ENCODE measurements at regions not wholly inside any gene's neighbourhood (a gene's known extent, or its start where the extent isn't known, plus 50 kb on each side); places are given as distances from the start of the nearest gene placed in this dataset.

DNA sequence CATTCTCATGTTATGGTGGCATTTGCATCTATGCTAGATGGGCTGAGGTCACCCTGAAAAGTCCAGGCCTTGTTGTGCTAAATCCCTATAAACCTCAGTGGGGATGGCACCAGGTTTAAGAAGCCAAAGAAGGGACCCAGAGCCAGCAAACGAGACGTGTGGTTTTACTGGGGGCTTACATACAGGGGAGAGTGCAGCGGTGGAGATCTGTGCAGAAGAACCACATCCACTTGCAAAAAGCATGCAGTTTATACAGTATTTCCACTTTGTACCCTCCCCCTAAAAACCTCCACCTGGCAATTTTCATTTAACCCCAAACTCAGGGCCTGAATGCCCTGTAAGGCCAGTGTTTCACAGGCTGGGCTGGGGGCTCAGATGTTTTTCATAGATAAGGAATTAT, 134.9 kb upstream of the GATB start:
- no peak for DNase-seq (ENCODE audit: low spot score)

GRCh38 chr4:151894246-151894645, 133.4 kb upstream of the GATB start:
- no peak for DNase-seq (ENCODE audit: low spot score)

DNA sequence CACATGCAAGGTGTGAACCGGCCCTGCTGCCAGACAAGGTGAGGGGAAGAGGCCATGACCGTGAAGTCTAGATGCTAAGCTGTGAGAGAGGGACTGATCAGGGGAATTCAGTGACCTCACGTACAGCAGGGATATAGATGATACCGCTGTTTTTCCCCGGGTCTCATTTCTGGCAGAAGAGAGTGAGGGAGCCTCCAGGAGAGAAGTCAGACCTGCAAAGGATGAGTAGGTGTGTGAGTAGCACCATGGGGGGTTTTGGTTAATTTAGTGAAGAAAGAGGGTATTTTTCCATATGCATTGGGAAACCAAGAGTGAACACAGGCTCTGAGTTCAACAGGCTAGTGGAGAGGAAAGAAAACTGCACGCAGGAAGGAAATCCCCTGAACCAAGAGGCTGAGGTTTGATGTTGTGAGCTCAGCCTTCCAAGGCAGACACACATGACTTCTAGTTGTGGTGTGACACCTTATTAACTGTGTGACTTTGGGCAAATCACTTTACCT, 127.6 kb upstream of the GATB start:
- no peak for DNase-seq (ENCODE audit: low spot score)

DNA sequence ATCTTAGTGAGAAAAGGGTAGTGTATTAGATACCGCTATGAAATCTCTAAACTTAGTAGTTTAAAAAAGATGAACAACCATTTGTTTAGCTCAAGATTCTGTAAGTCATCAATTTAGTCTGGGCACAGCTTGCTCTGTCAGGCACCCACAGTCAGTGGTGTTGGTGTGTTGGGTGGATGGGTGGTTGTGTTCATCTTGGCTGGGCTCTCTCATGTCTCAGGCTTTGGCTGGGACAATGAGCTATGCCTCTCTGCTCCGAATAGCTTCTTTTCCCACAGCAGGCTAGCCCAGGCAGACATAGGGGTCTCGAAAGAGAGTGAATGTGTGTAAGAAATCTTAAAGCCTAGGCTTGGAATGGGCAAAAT, 127.0 kb upstream of the GATB start:
- DNase-seq (ENCODE audit: low spot score) = no peak

DNA sequence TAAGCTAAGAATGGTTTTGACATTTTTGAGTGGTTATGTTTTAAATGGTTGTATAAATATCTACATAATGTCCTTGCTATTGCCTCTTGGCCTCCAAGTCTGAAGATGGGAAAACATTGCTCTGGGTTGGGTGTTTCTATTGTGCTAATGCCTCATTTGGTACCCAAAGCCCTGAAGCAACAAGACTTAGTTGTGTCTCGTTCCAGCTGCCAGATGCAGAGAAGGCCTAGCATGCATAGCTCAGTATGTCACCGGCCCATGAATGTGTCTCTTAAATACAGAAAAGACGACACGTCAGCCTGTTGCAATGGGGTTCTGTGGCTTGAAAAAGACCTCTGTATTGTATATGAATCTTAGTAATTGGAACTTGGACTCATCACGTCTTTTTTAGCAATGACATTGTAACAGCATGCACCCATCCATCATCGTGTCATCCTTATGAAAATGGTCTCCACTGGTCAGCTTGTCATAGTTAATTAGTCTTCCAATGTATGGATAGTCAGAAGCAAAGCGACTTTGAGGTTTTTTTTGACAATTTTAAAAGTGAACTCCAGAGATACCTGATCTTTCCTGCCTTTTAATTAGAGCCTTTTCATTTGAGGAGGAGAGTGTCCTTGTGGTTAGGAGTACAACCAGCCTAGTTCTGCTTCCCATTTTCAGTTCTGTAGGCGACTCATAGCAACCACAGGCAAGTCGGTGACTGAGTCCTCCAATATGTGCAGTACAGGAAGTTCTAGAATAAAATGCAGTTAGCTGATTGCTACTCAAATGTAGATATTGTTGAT, 126.4 kb upstream of the GATB start:
- no peak for DNase-seq (ENCODE audit: low spot score)

DNA sequence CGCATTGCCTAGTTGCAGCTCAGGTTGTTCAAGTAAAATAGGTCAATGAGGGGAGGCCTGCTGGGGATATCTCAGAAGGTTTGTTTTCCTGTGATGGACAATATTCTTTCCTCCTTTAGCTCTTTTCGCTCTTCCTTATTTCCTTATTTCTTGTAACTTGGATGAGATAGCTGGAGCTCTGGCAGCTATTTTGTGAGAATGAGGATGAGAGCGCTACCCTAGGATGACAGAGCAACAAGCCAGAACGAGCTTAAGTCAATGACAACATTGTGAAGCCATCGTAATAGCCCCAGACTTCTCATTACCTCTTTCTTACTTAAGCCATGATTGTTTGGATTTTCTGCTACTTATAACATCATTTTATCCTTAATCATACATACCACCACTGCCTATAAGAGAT, 124.3 kb upstream of the GATB start:
- DNase-seq (ENCODE audit: low spot score) = no peak

DNA sequence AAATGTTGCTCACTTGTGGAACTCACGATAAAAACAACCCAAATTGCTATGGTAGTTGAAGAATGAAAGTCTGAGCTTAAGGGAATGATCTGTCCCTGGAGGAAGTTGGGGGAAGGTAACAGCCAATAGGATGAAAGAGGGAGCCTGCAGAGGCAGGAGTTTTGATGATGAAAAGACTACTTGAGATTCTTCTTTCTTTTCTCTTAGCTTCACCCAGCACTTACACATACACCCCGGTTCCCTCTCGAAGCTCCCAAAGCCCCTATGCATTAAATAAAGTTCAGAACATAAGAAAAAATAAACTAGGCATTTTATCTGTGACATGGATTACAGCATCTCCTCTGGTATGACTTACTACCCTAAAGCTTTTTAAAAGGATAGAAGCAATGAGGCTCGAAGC, 122.9 kb upstream of the GATB start:
- DNase-seq (ENCODE audit: low spot score) = no peak

DNA sequence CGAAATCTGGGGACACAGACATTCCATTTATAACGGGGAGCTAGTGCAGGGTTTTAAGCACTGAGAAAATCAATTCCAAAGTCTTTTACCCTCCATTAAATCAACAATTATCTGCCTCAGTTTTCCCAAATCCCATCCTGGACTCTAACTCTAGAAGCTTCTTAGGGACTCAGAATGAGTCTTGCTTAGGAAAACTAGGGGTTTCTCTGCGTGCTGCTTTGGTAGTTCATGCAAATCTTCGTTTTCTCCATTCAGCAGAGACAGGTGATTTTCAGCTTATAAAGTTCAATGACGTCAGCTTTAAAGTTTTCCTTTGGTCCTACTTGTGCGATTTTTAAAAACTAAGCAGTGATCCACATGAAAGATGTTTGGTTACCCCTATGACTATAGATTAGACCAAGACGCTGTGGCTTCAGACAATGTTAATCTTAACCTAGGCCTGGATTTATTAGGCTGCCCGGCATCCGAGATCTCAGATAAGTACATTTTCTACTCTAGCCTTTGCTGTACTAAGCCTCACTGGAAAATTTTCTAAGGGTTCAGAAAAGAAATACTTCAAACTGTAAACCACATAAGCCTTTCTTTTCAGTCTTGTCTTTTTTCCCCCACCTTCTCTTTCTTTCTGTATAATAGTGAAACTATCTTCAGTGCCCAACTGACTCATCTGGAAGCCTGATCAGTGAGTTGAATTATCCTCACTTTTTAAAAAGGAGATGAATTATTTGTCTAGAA, 121.4 kb upstream of the GATB start:
- DNase-seq (ENCODE audit: low spot score) = no peak

- no peak for DNase-seq (ENCODE audit: low spot score)
Observed at GRCh38 chr4:151879705-151880445, 119.1 kb upstream of the GATB start.

GRCh38 chr4:151876381-151876988, 115.7 kb upstream of the GATB start:
- no peak for DNase-seq (ENCODE audit: low spot score)

GRCh38 chr4:151874328-151874727, 113.5 kb upstream of the GATB start:
- DNase-seq (ENCODE audit: low spot score) = no peak

DNA sequence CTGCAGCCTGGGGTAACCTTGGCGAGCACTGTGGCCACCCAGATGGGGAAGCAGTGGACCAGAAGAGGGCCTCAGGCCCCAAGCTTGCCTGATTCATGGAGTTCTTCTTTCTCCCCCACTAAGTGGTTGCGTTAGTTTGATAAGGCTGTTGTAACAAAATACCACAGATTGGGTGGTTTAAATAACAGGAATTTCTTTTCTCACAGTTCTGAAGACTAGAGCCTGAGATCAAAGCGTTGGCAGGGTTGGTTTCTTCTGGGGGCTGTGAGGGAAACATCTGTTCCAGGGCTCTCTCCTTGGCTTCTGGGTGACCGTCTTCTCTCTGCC, 105.7 kb upstream of the GATB start:
- DNase-seq (ENCODE audit: low spot score) = no peak

DNA sequence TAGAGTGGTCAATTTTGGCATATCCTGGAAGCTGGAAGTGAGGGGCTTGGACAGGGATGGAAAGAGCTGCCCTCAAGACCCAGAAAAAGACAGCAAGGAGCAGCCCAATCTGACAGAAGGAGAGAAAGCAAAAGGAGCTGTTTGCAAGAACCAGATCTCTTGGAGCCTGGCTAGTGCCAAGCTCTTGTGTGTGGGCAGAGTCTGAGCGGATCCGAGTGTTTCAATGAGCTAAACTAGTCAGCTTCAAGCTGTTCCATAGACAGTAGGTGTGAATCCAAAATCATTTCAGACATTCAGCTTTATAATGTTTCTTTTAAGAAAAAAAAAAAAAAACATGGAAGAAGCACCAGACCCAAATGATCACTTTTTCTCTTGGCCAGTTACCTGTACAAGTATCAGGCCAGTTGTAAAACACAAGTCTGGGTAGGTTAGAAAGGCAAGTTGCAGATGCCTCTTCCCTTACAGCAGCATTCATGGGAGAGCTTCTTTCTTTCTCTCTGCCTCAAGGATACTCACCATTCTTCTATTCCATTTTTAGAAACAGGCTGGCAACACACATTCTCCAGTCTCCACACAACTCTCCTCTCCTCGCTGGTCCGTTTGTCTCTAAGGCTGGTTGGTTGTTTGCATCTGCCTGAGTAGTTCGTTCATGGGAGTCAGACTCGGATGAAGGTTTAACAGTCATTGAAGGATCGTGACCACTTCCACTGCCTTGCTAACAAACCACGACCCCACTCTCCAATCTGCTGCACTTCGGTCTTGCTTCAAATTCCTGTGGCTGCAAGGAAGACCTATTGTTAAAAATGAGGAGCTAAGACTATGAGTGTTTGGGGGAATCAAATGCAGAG, 105.2 kb upstream of the GATB start:
- DNase-seq (ENCODE audit: low spot score) = no peak

DNA sequence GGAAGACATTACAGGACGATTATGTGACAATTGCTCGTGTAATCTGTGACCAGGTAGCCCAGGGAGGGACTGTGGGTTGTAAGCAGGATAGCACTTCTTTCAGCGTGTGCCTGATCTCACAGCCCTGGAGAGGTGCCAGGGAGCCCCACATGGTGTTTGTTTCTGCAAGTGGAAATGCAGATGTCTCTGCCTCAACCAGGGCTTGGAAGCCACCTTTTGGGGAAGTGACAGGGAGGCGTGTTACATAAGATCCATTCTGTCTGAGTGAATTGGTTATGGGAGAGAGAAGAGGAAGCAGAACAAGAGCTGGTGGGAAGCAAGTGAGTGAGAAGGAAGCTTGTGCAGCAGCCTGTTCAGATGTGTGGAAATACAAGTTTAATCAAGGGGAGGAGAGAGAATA, 104.5 kb upstream of the GATB start:
- no peak for DNase-seq (ENCODE audit: low spot score)

DNA sequence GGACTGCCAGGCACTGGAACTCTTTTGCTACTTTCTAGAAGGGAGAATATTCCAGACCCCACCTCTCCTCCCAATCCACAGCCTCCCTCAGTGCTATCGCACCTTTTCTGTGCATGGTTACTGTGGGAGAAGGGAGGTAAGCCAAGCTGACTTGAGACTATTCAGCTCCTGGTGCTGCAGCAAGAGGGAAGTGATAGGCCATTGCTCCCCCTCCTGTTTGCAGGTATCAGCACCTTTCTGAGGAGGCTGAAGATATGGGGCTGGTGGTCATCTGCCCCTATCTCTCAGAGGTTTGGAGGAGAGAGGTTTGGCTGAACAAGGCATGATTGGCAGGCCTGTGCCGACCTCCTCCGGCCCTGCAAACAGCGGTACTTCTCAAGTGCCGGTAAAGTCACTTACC, 103.3 kb upstream of the GATB start:
- no peak for DNase-seq (ENCODE audit: low spot score)

GRCh38 chr4:151862766-151863165, 102.0 kb upstream of the GATB start:
- no peak for DNase-seq (ENCODE audit: low spot score)

DNA sequence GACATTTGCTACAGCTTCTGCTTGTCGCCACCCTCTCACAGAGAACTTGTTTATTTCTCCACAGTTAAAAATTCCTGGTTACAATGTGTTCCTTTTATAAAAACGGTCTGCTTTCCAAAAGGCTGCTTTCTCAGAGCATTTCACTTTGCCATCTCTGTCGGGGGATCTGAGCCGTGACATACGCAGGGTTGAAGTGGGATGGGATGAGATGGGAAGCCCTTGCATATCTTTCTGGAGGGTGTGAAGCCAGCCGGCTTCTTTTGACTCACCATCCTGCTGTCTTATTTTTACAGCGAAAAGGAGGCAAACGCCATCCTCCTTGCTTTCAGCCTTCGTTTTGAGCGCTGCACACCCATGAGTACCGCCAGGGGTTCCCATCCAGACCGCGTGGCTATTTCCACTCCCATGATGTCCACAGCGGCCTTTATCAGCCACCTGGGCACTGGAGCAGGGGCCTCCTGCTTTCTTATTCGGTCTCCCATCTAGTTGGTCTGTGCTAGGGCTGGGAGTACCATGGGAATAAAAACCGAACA, 99.8 kb upstream of the GATB start:
- DNase-seq (ENCODE audit: low spot score) = no peak

GRCh38 chr4:151859641-151860040, 98.8 kb upstream of the GATB start:
- DNase-seq (ENCODE audit: low spot score) = no peak

GRCh38 chr4:151858356-151858755, 97.5 kb upstream of the GATB start:
- no peak for DNase-seq (ENCODE audit: low spot score)

GRCh38 chr4:151857368-151857767, 96.6 kb upstream of the GATB start:
- no peak for DNase-seq (ENCODE audit: low spot score)

DNA sequence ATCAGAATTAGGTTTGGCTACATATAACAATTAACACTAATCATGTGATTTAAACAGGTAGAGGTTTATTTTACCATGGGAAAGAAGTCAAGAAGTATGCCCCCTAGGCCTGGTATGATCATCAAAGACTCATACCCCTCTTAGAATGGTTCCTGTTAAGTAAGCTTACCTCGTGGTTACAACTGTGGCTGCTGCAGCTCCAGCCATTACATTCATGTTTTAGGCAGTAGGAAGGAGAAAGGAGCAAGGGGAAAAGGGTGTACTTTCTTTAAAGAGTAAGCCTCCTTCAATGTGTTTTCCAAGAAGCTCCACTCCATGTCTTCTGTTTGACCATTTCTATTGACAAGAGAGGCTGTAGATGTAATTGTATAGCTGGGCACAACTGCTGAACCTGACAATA, 94.9 kb upstream of the GATB start:
- no peak for DNase-seq (ENCODE audit: low spot score)
